ENCODE measurements at regions not wholly inside any gene's neighbourhood (a gene's known extent, or its start where the extent isn't known, plus 50 kb on each side); places are given as distances from the start of the nearest gene placed in this dataset.
"Not testable (repeated sequence)": the region's sequence is repeated elsewhere in the genome, so short reads cannot be mapped to it uniquely, and the experiment has no call there.

GRCh38 chr7:20501473-20501872, 114.0 kb upstream of the ABCB5 start:
- 80% methylated on average over 1 of the region's 3 CpGs; no CpG with 5 or more reads in 1 of the 2 experiments for WGBS, 2 experiments (ENCODE audit: insufficient coverage in 2 of 2)

GRCh38 chr7:20503278-20503950, 112.1 kb upstream of the ABCB5 start:
- WGBS, 2 experiments (ENCODE audit: insufficient coverage in 2 of 2), result 83 to 100% methylated on average over 1 of the region's 3 CpGs
- no peak overlapping the region for H3K4me3 ChIP-seq (ENCODE audit: extremely low read depth, insufficient read depth, low read length, poor library complexity, severe bottlenecking)
- H3K9me3 ChIP-seq (ENCODE audit: control insufficient read depth, low read length), result peaks cover 11% of the 10 kb centered on the region
- peaks cover 6% of the 10 kb centered on the region for H3K4me1 ChIP-seq (ENCODE audit: control insufficient read depth, insufficient read depth, low read length, poor library complexity, severe bottlenecking)
- H3K27ac ChIP-seq (ENCODE audit: low read depth, low read length, severe bottlenecking), result no peak overlapping the region
- no peaks in the 10 kb centered on the region for H3K36me3 ChIP-seq (ENCODE audit: control insufficient read depth, insufficient read depth, low read length)

More at GRCh38 chr7:20501473-20501872, 114.0 kb upstream of the ABCB5 start:
- H3K4me1 ChIP-seq (ENCODE audit: control insufficient read depth, insufficient read depth, low read length, poor library complexity, severe bottlenecking); H3K4me3 ChIP-seq (ENCODE audit: extremely low read depth, insufficient read depth, low read length, poor library complexity, severe bottlenecking); H3K36me3 ChIP-seq (ENCODE audit: control insufficient read depth, insufficient read depth, low read length); H3K27ac ChIP-seq (ENCODE audit: low read depth, low read length, severe bottlenecking): not testable (repeated sequence)
- peaks cover 17% of the 10 kb centered on the region for H3K9me3 ChIP-seq (ENCODE audit: control insufficient read depth, low read length)

- H3K4me1 ChIP-seq (ENCODE audit: control insufficient read depth, insufficient read depth, low read length, poor library complexity, severe bottlenecking), result peaks cover 6% of the 10 kb centered on the region
These were observed 111.4 kb upstream of the ABCB5 start for GRCh38 chr7:20504060-20504459.

GRCh38 chr7:20506175-20506574, 109.3 kb upstream of the ABCB5 start:
- H3K36me3 ChIP-seq (ENCODE audit: control insufficient read depth, insufficient read depth, low read length), result no peaks in the 10 kb centered on the region
- H3K4me3 ChIP-seq (ENCODE audit: extremely low read depth, insufficient read depth, low read length, poor library complexity, severe bottlenecking), result no peak overlapping the region
- WGBS, 2 experiments (ENCODE audit: insufficient coverage in 2 of 2), result 60% methylated on average over 1 of the region's 2 CpGs; no CpG with 5 or more reads in 1 of the 2 experiments
- no peak overlapping the region for H3K27ac ChIP-seq (ENCODE audit: low read depth, low read length, severe bottlenecking)
- H3K9me3 ChIP-seq (ENCODE audit: control insufficient read depth, low read length), result peaks cover 5% of the 10 kb centered on the region
- peaks cover 6% of the 10 kb centered on the region for H3K4me1 ChIP-seq (ENCODE audit: control insufficient read depth, insufficient read depth, low read length, poor library complexity, severe bottlenecking)

More at GRCh38 chr7:20504060-20504459, 111.4 kb upstream of the ABCB5 start:
- Histone ChIP-seq H3K36me3 (ENCODE audit: control insufficient read depth, insufficient read depth, low read length) (no peaks in the 10 kb centered on the region), H3K9me3 (ENCODE audit: control insufficient read depth, low read length) (peaks cover 11% of the 10 kb centered on the region), H3K4me3 (ENCODE audit: extremely low read depth, insufficient read depth, low read length, poor library complexity, severe bottlenecking) (no peak overlapping the region), H3K27ac (ENCODE audit: low read depth, low read length, severe bottlenecking) (no peak overlapping the region)
- WGBS, 2 experiments (ENCODE audit: insufficient coverage in 2 of 2), result 64 to 81% methylated on average over 2 to 3 of the region's 3 CpGs

GRCh38 chr7:20507157-20507556, 108.3 kb upstream of the ABCB5 start:
- no CpG with 5 or more reads among the region's 1 CpG for WGBS, 2 experiments (ENCODE audit: insufficient coverage in 2 of 2)
- H3K4me3 ChIP-seq (ENCODE audit: extremely low read depth, insufficient read depth, low read length, poor library complexity, severe bottlenecking), result no peak overlapping the region
- no peaks in the 10 kb centered on the region for H3K36me3 ChIP-seq (ENCODE audit: control insufficient read depth, insufficient read depth, low read length)
- peaks cover 6% of the 10 kb centered on the region for H3K4me1 ChIP-seq (ENCODE audit: control insufficient read depth, insufficient read depth, low read length, poor library complexity, severe bottlenecking)
- no peak overlapping the region for H3K27ac ChIP-seq (ENCODE audit: low read depth, low read length, severe bottlenecking)
- no peaks in the 10 kb centered on the region for H3K9me3 ChIP-seq (ENCODE audit: control insufficient read depth, low read length)

GRCh38 chr7:20508109-20508508, 107.4 kb upstream of the ABCB5 start:
- Histone ChIP-seq H3K4me3 (ENCODE audit: extremely low read depth, insufficient read depth, low read length, poor library complexity, severe bottlenecking) (no peak overlapping the region), H3K27ac (ENCODE audit: low read depth, low read length, severe bottlenecking) (no peak overlapping the region), H3K9me3 (ENCODE audit: control insufficient read depth, low read length) (no peaks in the 10 kb centered on the region), H3K4me1 (ENCODE audit: control insufficient read depth, insufficient read depth, low read length, poor library complexity, severe bottlenecking) (peaks cover 6% of the 10 kb centered on the region), H3K36me3 (ENCODE audit: control insufficient read depth, insufficient read depth, low read length) (no peaks in the 10 kb centered on the region)
- 69 to 93% methylated on average over 2 to 3 of the region's 4 CpGs for WGBS, 2 experiments (ENCODE audit: insufficient coverage in 2 of 2)

- no peak overlapping the region for H3K27ac ChIP-seq (ENCODE audit: low read depth, low read length, severe bottlenecking)
- H3K36me3 ChIP-seq (ENCODE audit: control insufficient read depth, insufficient read depth, low read length), result no peaks in the 10 kb centered on the region
- peaks cover 12% of the 10 kb centered on the region for H3K4me1 ChIP-seq (ENCODE audit: control insufficient read depth, insufficient read depth, low read length, poor library complexity, severe bottlenecking)
- H3K4me3 ChIP-seq (ENCODE audit: extremely low read depth, insufficient read depth, low read length, poor library complexity, severe bottlenecking), result no peak overlapping the region
- no CpG with 5 or more reads among the region's 4 CpGs for WGBS, 2 experiments (ENCODE audit: insufficient coverage in 2 of 2)
- no peaks in the 10 kb centered on the region for H3K9me3 ChIP-seq (ENCODE audit: control insufficient read depth, low read length)
These were observed 105.4 kb upstream of the ABCB5 start for GRCh38 chr7:20509892-20510572.

- peaks cover 12% of the 10 kb centered on the region for H3K4me1 ChIP-seq (ENCODE audit: control insufficient read depth, insufficient read depth, low read length, poor library complexity, severe bottlenecking)
- H3K9me3 ChIP-seq (ENCODE audit: control insufficient read depth, low read length), result no peaks in the 10 kb centered on the region
- no peaks in the 10 kb centered on the region for H3K36me3 ChIP-seq (ENCODE audit: control insufficient read depth, insufficient read depth, low read length)
- no peak overlapping the region for H3K4me3 ChIP-seq (ENCODE audit: extremely low read depth, insufficient read depth, low read length, poor library complexity, severe bottlenecking)
- no peak overlapping the region for H3K27ac ChIP-seq (ENCODE audit: low read depth, low read length, severe bottlenecking)
- 93 to 97% methylated on average over 2 to 3 of the region's 3 CpGs for WGBS, 2 experiments (ENCODE audit: insufficient coverage in 2 of 2)
These were observed 104.9 kb upstream of the ABCB5 start for GRCh38 chr7:20510573-20510900.

- Histone ChIP-seq H3K9me3 (ENCODE audit: control insufficient read depth, low read length) (no peaks in the 10 kb centered on the region), H3K36me3 (ENCODE audit: control insufficient read depth, insufficient read depth, low read length) (no peaks in the 10 kb centered on the region), H3K4me3 (ENCODE audit: extremely low read depth, insufficient read depth, low read length, poor library complexity, severe bottlenecking) (no peak overlapping the region), H3K4me1 (ENCODE audit: control insufficient read depth, insufficient read depth, low read length, poor library complexity, severe bottlenecking) (peaks cover 6% of the 10 kb centered on the region), H3K27ac (ENCODE audit: low read depth, low read length, severe bottlenecking) (no peak overlapping the region)
- WGBS, 2 experiments (ENCODE audit: insufficient coverage in 2 of 2), result 80% methylated on average over 1 of the region's 2 CpGs; no CpG with 5 or more reads in 1 of the 2 experiments
These were observed 102.1 kb upstream of the ABCB5 start for GRCh38 chr7:20513341-20513740.

- H3K4me1 ChIP-seq (ENCODE audit: control insufficient read depth, insufficient read depth, low read length, poor library complexity, severe bottlenecking), result peaks cover 6% of the 10 kb centered on the region
- H3K27ac ChIP-seq (ENCODE audit: low read depth, low read length, severe bottlenecking), result no peak overlapping the region
- H3K9me3 ChIP-seq (ENCODE audit: control insufficient read depth, low read length), result no peaks in the 10 kb centered on the region
- no peak overlapping the region for H3K4me3 ChIP-seq (ENCODE audit: extremely low read depth, insufficient read depth, low read length, poor library complexity, severe bottlenecking)
- H3K36me3 ChIP-seq (ENCODE audit: control insufficient read depth, insufficient read depth, low read length), result no peaks in the 10 kb centered on the region
These were observed 101.6 kb upstream of the ABCB5 start for GRCh38 chr7:20513897-20514296.

- no peak overlapping the region for H3K4me3 ChIP-seq (ENCODE audit: extremely low read depth, insufficient read depth, low read length, poor library complexity, severe bottlenecking)
- no peak overlapping the region for H3K27ac ChIP-seq (ENCODE audit: low read depth, low read length, severe bottlenecking)
- no peaks in the 10 kb centered on the region for H3K36me3 ChIP-seq (ENCODE audit: control insufficient read depth, insufficient read depth, low read length)
- H3K9me3 ChIP-seq (ENCODE audit: control insufficient read depth, low read length), result no peaks in the 10 kb centered on the region
- WGBS, 2 experiments (ENCODE audit: insufficient coverage in 2 of 2), result 83 to 90% methylated on average over 2 of the region's 2 CpGs
- H3K4me1 ChIP-seq (ENCODE audit: control insufficient read depth, insufficient read depth, low read length, poor library complexity, severe bottlenecking), result peaks cover 6% of the 10 kb centered on the region
These were observed 101.1 kb upstream of the ABCB5 start for GRCh38 chr7:20514364-20514763.
